ENCODE measurements at regions not wholly inside any gene's neighbourhood (a gene's known extent, or its start where the extent isn't known, plus 50 kb on each side); places are given as distances from the start of the nearest gene placed in this dataset.
"Not testable (repeated sequence)": the region's sequence is repeated elsewhere in the genome, so short reads cannot be mapped to it uniquely, and the experiment has no call there.

- no peak for DNase-seq
These were observed 194.2 kb upstream of the MAGI2 start for GRCh38 chr7:79647711-79648110.

GRCh38 chr7:79646278-79646677 is 192.8 kb upstream of the MAGI2 start:
- no peak for DNase-seq

- no peak for DNase-seq
These were observed 183.4 kb upstream of the MAGI2 start for GRCh38 chr7:79636849-79637248.

- not testable (repeated sequence) for DNase-seq
These were observed 172.5 kb upstream of the MAGI2 start for GRCh38 chr7:79625921-79626320.

DNA sequence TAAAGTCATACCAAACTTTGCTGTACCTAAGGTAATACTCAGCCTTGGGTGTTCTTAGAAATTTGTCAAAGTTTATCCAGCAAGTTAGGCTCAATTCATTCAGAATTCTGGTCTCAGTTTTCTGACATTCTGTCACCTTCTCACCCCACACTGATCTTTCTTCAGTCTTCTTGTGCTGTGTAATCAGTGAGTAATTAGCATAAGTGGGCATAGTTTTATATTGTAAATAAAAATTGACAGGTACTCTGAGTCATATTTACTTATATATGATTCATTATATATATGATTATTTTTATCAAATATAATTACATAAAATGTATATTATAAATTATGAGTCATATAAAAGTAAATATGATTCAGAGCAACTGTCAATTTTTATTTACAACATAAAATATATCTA is 170.9 kb upstream of the MAGI2 start:
- no peak for DNase-seq

GRCh38 chr7:79622781-79623180 is 169.3 kb upstream of the MAGI2 start:
- no peak for DNase-seq

DNA sequence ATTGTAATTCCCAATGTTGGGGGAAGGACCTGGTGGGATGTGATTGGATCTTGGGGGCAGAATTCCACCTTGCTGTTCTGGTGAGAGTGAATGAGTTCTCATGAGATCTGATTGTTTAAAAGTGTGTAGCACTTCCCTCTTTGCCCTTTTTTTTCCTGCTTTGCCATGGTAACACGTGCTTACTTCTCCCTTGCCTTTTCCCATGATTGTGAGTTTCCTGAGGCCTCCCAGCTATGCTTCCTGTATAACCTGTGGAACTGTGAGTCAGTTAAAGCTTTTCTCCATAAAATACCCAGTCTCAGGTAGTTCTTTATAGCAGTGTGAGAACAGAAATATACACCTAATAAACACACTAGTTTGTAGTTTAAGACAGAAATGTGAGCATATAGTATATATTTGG is 166.8 kb upstream of the MAGI2 start:
- no peak for DNase-seq

DNA sequence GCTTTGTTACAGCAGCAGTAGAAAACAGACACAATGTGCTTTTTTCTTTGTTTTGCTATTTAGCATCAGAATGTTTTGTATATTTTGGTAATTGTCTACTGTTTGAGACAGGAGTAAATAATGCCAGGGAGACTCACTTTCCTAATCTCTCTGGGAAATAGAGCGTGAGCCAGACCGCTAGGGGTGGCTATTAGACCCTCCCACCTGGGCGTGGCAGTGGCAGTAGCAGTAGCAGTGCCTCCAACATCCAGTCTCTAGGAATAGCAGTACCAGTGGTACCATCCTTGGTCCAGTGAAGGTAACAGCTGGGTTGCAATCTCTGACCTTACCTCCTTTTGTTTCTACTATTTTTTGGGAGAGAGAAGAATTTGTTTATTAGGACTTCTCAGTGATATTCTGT is 165.7 kb upstream of the MAGI2 start:
- DNase-seq, result no peak

DNA sequence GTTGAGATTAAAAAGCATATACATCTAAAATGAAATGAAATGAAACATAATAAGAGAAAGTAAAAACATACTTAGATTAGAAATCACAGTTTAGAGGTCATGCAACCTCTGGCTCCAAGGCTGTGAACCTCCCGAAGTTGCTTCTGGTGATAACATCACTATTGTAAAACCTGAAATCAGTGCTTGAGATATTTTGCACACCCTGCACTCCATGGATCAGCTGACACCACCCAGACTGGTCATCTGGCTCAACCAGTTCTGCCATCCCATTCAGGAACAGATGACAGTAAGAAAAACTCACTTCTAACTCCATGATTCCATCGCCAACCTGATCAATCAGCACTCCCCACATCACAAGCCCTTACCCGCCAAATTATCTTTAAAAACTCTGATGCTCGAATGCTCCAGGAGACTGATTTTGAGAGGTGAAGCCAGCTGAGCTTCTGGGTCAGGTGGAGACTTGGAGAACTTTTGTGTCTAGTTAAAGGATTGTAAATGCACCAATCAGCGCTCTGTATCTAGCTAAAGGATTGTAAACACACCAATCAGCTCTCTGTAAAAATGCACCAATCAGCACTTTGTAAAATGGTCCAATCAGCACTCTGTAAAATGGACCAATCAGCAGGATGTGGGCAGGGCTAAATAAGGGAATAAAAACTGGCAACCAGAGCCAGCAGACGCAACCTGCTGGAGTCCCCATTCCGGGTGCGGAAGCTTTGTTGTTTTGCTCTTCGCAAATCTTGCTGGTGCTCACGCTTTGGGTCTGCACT is 162.6 kb upstream of the MAGI2 start:
- DNase-seq, result no peak

DNA sequence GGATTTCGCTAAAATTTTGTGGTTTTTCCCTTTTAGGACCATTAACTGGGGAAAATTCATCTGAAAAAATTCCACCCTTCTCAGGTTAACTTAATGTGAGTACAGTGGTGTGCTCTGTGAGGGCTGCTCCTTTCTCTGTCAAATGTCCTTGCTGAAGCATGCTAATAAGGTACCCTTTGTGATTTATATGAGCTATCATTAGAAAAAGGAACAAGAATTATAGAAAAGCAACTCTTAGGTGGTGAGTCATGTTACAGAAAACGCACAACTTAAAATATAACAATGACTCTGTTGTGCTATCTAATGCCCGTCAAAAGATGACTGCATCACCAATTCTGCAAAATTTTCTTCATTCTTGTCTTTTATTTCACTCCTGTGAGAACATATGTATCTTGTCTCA is 162.0 kb upstream of the MAGI2 start:
- DNase-seq, result no peak

- no peak for DNase-seq
These were observed 159.4 kb upstream of the MAGI2 start for GRCh38 chr7:79612903-79613302.

- peak in 3 of 56 donors; percentile 0 to 4 (median 1) for DNase-seq
These were observed 158.6 kb upstream of the MAGI2 start for GRCh38 chr7:79612022-79612421.

DNA sequence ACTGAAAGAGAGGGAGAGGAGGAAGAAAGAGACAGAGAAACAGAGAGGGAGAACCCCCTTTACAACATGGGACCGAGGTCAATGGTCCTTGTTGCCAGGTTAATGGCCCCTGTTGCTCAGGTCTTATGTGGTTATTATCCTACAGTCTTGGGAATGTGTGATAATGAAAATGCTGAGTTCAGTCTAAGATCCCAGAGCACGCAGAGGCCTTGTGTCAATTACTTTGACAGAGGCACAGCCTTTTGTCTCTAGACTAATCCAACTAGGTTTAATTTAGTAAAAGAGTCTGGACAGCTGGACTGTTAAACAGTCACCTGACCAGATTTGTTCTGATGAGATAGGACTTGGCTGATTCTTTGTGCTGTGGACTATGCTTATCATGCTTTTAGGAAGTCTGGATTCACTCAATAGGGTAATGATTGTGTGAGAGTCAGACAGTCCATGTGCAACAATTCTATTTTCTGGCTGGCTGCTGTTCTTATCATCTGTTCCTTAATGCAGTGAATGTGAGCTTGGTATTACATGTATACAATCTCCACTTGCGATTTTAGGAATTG is 157.4 kb upstream of the MAGI2 start:
- DNase-seq, result no peak

GRCh38 chr7:79610313-79610712 is 156.8 kb upstream of the MAGI2 start:
- DNase-seq, result no peak

DNA sequence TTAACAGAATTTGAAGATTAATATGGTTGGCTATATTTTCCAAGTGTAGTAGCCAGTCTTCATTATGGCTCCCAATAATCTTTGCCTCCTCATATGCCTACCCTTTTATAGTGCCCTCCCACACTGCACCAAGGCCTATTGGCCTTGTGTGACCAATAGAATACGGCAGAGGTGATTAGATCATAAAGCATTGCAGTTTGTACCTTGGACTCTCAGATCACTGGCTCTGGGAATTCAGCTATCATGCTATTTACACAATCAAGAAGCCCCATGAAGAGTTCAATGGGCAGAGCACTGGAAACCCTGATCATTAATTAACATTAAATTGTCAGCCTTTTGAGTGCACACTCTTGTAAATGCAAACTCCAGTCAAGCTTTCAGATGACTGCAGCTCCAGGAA is 154.5 kb upstream of the MAGI2 start:
- no peak for DNase-seq

- no peak for DNase-seq
These were observed 151.4 kb upstream of the MAGI2 start for GRCh38 chr7:79604841-79605240.

DNA sequence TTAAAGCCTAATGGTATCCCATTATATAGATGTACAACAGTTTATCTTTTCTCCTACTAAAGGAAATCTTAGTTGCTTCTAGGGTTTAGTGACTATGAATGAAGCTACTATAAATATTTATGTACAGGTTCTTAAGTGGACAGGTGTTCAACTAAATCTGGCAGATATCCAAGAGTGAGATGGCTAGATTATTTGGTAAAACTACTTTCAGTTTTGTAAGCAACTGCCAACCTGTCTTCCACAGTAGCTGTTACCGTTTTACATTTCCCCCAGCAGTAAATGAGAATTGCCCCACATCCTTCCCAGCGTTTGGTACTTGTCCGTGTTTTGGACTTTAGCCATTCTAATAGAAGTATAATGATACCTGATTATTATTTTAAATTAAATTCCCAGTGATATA is 144.9 kb upstream of the MAGI2 start:
- DNase-seq, result no peak

DNA sequence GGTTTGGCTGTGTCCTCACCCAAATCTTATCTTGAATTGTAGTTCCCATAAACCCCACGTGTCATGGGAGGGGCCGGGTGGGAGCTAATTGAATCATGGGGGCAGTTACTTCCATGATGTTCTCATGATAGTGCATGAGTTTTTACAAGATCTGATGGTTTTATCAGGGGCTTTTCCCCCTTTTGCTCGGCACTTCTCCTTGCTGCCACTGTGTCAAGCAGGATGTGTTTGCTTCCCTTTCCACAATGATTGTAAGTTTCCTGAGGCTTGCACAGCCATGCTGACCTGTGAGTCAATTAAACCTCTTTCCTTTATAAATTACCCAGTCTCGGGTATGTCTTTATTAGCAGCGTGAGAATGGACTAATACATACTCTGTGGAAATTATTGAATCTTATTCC is 141.2 kb upstream of the MAGI2 start:
- not testable (repeated sequence) for DNase-seq

- no peak for DNase-seq
These were observed 140.4 kb upstream of the MAGI2 start for GRCh38 chr7:79593866-79594301.

GRCh38 chr7:79590916-79591623 is 137.6 kb upstream of the MAGI2 start:
- DNase-seq, result no peak

DNA sequence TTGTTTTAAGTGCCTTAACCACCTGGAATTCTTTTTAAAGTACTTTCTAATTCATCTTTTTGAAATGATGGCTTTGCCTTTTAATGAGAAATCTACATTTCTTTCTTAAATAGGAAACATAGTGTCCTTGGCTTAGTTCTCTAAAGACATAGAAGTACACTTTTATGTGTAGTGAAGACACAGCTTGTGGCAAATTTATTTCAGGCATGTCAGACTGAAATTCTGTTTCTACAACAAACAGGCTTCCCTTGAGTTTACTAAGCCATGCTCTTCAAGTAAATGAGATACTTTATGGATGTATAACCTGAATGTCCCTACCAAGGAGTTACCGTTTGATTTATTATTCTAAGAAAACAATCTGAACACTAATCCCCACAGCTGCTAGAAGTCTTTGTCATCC is 136.9 kb upstream of the MAGI2 start:
- no peak for DNase-seq

- no peak for DNase-seq
These were observed 117.4 kb upstream of the MAGI2 start for GRCh38 chr7:79570903-79571302.
